Fibroblast of skin of back (primary cell): ENCODE measurements at regions not wholly inside any gene's neighbourhood (a gene's known extent, or its start where the extent isn't known, plus 50 kb on each side); places are given as distances from the start of the nearest gene placed in this dataset.

Experiments
- DNase-seq: peaks from one replicate; pipeline ENCODE4 v3.0.0-alpha.2; 2013

- no peak for DNase-seq
These were observed 152.3 kb downstream of the PAX3 start for GRCh38 chr2:222146488-222146887.

- peak; percentile 3 for DNase-seq
These were observed 156.8 kb downstream of the PAX3 start for GRCh38 chr2:222142027-222142426.

GRCh38 chr2:222136106-222136630, 162.6 kb downstream of the PAX3 start:
- no peak for DNase-seq

- no peak for DNase-seq
These were observed 164.1 kb downstream of the PAX3 start for GRCh38 chr2:222134654-222135053.

- DNase-seq, result no peak
These were observed 164.9 kb downstream of the PAX3 start for GRCh38 chr2:222133897-222134296.

- no peak for DNase-seq
These were observed 167.9 kb downstream of the PAX3 start for GRCh38 chr2:222130855-222131254.

- DNase-seq, result no peak
These were observed 171.1 kb downstream of the PAX3 start for GRCh38 chr2:222127660-222128059.

GRCh38 chr2:222120933-222121332, 177.9 kb downstream of the PAX3 start:
- no peak for DNase-seq

GRCh38 chr2:222115296-222115695, 183.5 kb downstream of the PAX3 start:
- DNase-seq, result no peak

- no peak for DNase-seq
These were observed 189.7 kb downstream of the PAX3 start for GRCh38 chr2:222108957-222109585.

GRCh38 chr2:222108497-222108896, 190.3 kb downstream of the PAX3 start:
- no peak for DNase-seq

GRCh38 chr2:222105046-222105445, 193.8 kb downstream of the PAX3 start:
- DNase-seq, result no peak

GRCh38 chr2:222102575-222103349, 196.0 kb downstream of the PAX3 start:
- DNase-seq, result no peak

- no peak for DNase-seq
These were observed 197.8 kb downstream of the PAX3 start for GRCh38 chr2:222100704-222101699.

GRCh38 chr2:222088561-222088960, 210.2 kb downstream of the PAX3 start:
- no peak for DNase-seq

- DNase-seq, result no peak
These were observed 210.8 kb downstream of the PAX3 start for GRCh38 chr2:222087998-222088397.

GRCh38 chr2:222082201-222082600, 216.6 kb downstream of the PAX3 start:
- DNase-seq, result no peak

- DNase-seq, result no peak
These were observed 218.7 kb downstream of the PAX3 start for GRCh38 chr2:222080141-222080540.

GRCh38 chr2:222076973-222077690, 221.7 kb downstream of the PAX3 start:
- DNase-seq, result no peak

GRCh38 chr2:222074674-222075073, 224.1 kb downstream of the PAX3 start:
- no peak for DNase-seq

GRCh38 chr2:222071911-222072310, 226.9 kb downstream of the PAX3 start:
- DNase-seq, result no peak

- no peak for DNase-seq
These were observed 234.5 kb downstream of the PAX3 start for GRCh38 chr2:222064286-222064685.
